Activated CD8-positive, alpha-beta T cell treated with anti-CD3 and anti-CD28 coated beads for 36 hours (primary cell): ENCODE measurements at regions not wholly inside any gene's neighbourhood (a gene's known extent, or its start where the extent isn't known, plus 50 kb on each side); places are given as distances from the start of the nearest gene placed in this dataset.

Experiments
- ATAC-seq: fragments of 200-7000 bp; cut with Tn5 transposase; one replicate; pipeline ENCODE4 v1.10.0; 2021; ENCODE audit warnings: mild to moderate bottlenecking, moderate library complexity
- CTCF ChIA-PET: fragments of 350-600 bp; sonication (Branson Sonifier 250); formaldehyde crosslinking; loops from one replicate; lab custom pipeline; 2021; ENCODE audit warnings: antibody characterized with exemption; lab: Charles Lee
- POLR2A ChIA-PET: fragments of 350-600 bp; sonication (Branson Sonifier 250); formaldehyde crosslinking; loops from one replicate; lab custom pipeline; 2021; ENCODE audit warnings: antibody characterized with exemption; lab: Charles Lee
- DNase-seq: peaks from one replicate; pipeline ENCODE4 v3.0.0-alpha.2; 2020
- H3K27ac Mint-ChIP-seq: one replicate; pipeline ENCODE4 v1.8.0; 2021; ENCODE audit warnings: mild to moderate bottlenecking, mixed read lengths
- H3K27me3 Mint-ChIP-seq: one replicate; pipeline ENCODE4 v1.8.0; 2021; ENCODE audit warnings: mixed read lengths
- H3K36me3 Mint-ChIP-seq: one replicate; pipeline ENCODE4 v1.8.0; 2021; ENCODE audit warnings: low read depth, mixed read lengths
- H3K4me1 Mint-ChIP-seq: one replicate; pipeline ENCODE4 v1.8.0; 2021; ENCODE audit warnings: low read depth, mixed read lengths
- H3K4me3 Mint-ChIP-seq: one replicate; pipeline ENCODE4 v1.8.0; 2021; ENCODE audit warnings: mild to moderate bottlenecking, moderate library complexity, mixed read lengths
- H3K9me3 Mint-ChIP-seq: one replicate; pipeline ENCODE4 v1.8.0; 2021; ENCODE audit warnings: mixed read lengths
- CTCF ChIP-seq: fragments of 200-600 bp; IDR thresholded peaks from one replicate; pipeline ENCODE4 v1.8.0; 2022; ENCODE audit warnings: antibody characterized with exemption, mild to moderate bottlenecking
- intact Hi-C: fragments of 100-400 bp; cut with micrococcal nuclease; formaldehyde crosslinking; loops from one replicate; pipeline ENCODE4 v1.10.0; 2022

- no peak for TF ChIP-seq CTCF
- H3K4me1 Mint-ChIP-seq, result no peaks in the 10 kb centered on the region
These were observed 240.8 kb upstream of the PIK3C3 start for GRCh38 chr18:41713969-41714825.

DNA sequence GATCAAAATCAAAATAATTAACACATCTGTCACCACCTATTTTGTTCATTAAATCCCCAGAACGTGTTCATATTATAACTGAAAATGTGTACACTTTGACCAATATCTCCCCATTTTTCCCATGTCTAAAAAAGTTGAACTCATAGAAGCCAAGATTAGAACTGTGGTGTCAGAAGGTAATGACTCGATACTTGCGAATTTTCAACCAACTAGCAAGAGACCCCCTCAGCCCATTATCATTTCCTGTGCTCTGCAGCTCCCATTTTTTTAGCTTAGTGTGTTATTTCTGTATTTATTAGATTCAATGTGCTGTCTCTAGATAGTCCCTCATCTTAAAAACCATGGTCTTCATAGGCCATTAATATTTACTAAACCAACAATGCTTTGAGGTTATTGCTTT, 248.7 kb upstream of the PIK3C3 start:
- Mint-ChIP-seq H3K36me3 (no peaks in the 10 kb centered on the region), H3K27ac (no peak overlapping the region), H3K4me3 (no peak overlapping the region), H3K4me1 (no peaks in the 10 kb centered on the region), H3K27me3 (no peaks in the 10 kb centered on the region), H3K9me3 (no peaks in the 10 kb centered on the region)
- intact Hi-C loops, result no loop called here
- DNase-seq (no peak), ATAC-seq (no peak)
- ChIA-PET POLR2A (no interaction called here), CTCF (no interaction called here)
- no peak for TF ChIP-seq CTCF

More at GRCh38 chr18:41713969-41714825, 240.8 kb upstream of the PIK3C3 start:
- Mint-ChIP-seq H3K36me3 (no peaks in the 10 kb centered on the region), H3K9me3 (no peaks in the 10 kb centered on the region), H3K4me3 (no peak overlapping the region), H3K27ac (no peak overlapping the region), H3K27me3 (no peaks in the 10 kb centered on the region)
- ChIA-PET POLR2A (no interaction called here), CTCF (no interaction called here)
- intact Hi-C loops, result no loop called here
- ATAC-seq (no peak), DNase-seq (no peak)

DNA sequence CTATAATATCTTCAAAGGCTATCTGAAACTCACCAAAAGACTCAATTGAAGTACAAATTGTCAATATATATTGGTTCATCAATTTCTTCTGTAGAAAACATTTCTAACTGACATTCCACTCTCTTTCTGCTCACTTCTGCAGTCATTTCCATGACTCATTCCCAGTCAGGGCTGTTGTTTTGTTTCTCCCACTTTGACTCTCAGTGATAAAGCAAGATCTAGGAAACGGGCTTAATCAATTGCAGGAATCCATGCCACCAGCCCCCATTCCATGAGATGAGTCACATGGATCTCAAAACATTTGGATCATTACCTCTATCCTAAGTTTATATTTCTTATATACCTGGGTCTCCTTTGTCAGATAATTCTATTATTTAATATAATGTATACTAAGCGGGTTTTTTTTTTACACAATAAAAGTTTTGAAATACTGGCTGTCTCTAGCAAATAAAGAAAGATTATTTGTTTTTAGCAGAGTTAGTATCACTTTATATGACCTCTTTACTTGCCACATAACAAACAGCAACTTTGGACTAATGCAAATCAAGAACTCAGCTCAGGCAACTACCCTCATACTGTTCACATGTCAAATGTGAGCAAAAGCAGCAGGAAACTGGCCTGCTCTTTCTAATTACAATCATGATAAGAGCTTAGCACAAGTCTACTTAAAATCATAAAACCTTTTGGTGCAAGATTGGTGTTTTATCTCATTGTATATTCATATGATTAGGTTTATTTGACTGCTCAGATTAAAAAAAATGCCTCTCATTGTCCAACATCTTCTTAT, 251.1 kb upstream of the PIK3C3 start:
- Mint-ChIP-seq H3K4me3 (no peak overlapping the region), H3K4me1 (no peaks in the 10 kb centered on the region), H3K36me3 (no peaks in the 10 kb centered on the region), H3K9me3 (no peaks in the 10 kb centered on the region), H3K27ac (no peak overlapping the region), H3K27me3 (no peaks in the 10 kb centered on the region)
- ATAC-seq (no peak), DNase-seq (no peak)
- intact Hi-C loops, result no loop called here
- POLR2A ChIA-PET, result no interaction called here
- CTCF ChIA-PET, result no interaction called here
- TF ChIP-seq CTCF, result no peak

GRCh38 chr18:41700416-41700815, 254.6 kb upstream of the PIK3C3 start:
- TF ChIP-seq CTCF, result no peak
- no peak for DNase-seq
- H3K36me3 Mint-ChIP-seq, result no peaks in the 10 kb centered on the region
- intact Hi-C loops, result no loop called here
- H3K4me1 Mint-ChIP-seq, result no peaks in the 10 kb centered on the region
- POLR2A ChIA-PET, result no interaction called here
- no peak for ATAC-seq
- no peaks in the 10 kb centered on the region for H3K27me3 Mint-ChIP-seq
- H3K27ac Mint-ChIP-seq, result no peak overlapping the region
- no peaks in the 10 kb centered on the region for H3K9me3 Mint-ChIP-seq
- CTCF ChIA-PET, result no interaction called here
- no peak overlapping the region for H3K4me3 Mint-ChIP-seq

DNA sequence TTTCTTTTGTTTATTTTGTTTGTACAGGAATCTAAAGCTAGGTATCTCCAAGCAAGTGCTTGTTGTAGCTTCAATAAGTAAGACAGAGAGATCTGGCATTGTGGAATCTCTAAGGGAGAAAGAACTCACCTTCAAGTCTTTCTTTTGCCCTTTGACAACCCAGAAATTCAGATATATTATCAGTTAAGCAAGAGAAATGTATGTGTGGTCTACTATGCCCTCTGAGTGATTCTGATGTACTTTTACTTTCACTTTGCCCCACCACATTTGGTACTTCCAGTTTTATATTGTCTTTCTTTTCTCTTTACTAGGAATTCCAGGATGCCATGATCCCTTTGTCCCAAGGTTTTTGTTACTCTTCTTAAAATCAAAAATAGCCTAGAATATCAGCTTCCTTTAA, 259.6 kb upstream of the PIK3C3 start:
- intact Hi-C loops, result no loop called here
- ATAC-seq (no peak), DNase-seq (no peak)
- H3K27ac Mint-ChIP-seq, result no peak overlapping the region
- ChIA-PET CTCF (no interaction called here), POLR2A (no interaction called here)
- no peaks in the 10 kb centered on the region for H3K9me3 Mint-ChIP-seq
- H3K4me3 Mint-ChIP-seq, result no peak overlapping the region
- no peak for TF ChIP-seq CTCF
- H3K36me3 Mint-ChIP-seq, result no peaks in the 10 kb centered on the region
- no peaks in the 10 kb centered on the region for H3K4me1 Mint-ChIP-seq
- no peaks in the 10 kb centered on the region for H3K27me3 Mint-ChIP-seq
